C4-2B (cell line): ENCODE measurements at regions not wholly inside any gene's neighbourhood (a gene's known extent, or its start where the extent isn't known, plus 50 kb on each side); places are given as distances from the start of the nearest gene placed in this dataset.

Experiments
- ZFX ChIP-seq: fragments of 450-650 bp; IDR thresholded peaks from 2 replicates; pipeline ENCODE4 v1.6.1; 2017
- TF ChIP-seq, protein P1 (sequence below): fragments of 450-650 bp; conservative IDR thresholded peaks from 2 replicates; pipeline ENCODE4 v1.5.1; 2017; ENCODE audit warnings: mild to moderate bottlenecking

DNA sequence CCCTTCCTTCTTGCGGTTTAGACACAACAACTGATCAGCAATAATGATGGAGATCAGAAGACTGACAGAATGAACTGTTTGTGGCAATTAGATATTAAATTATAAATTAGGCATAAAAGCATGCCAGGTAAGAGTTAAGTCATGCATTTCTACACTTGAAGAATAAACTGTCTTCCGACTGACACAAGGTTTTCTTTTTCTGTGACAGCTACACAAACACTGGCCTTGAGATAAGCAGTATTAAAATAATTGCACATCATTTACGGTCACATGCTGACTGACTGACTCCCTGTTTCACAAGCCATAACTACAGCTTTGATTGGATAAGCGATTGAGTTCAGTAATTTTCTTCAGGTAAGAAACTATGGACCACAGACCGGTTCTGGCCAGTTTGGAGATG lies 56.2 kb downstream of the UBE2NL start:
- TF ChIP-seq, protein P1, sequence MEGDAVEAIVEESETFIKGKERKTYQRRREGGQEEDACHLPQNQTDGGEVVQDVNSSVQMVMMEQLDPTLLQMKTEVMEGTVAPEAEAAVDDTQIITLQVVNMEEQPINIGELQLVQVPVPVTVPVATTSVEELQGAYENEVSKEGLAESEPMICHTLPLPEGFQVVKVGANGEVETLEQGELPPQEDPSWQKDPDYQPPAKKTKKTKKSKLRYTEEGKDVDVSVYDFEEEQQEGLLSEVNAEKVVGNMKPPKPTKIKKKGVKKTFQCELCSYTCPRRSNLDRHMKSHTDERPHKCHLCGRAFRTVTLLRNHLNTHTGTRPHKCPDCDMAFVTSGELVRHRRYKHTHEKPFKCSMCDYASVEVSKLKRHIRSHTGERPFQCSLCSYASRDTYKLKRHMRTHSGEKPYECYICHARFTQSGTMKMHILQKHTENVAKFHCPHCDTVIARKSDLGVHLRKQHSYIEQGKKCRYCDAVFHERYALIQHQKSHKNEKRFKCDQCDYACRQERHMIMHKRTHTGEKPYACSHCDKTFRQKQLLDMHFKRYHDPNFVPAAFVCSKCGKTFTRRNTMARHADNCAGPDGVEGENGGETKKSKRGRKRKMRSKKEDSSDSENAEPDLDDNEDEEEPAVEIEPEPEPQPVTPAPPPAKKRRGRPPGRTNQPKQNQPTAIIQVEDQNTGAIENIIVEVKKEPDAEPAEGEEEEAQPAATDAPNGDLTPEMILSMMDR, result no peak
- no peak for TF ChIP-seq ZFX
